Neural cell (in vitro differentiated cells): ENCODE measurements at regions not wholly inside any gene's neighbourhood (a gene's known extent, or its start where the extent isn't known, plus 50 kb on each side); places are given as distances from the start of the nearest gene placed in this dataset.

Experiments used
- EP300 ChIP-seq: fragments of 450-650 bp; conservative IDR thresholded peaks from 2 replicates; pipeline ENCODE4 v1.6.1; 2014; ENCODE audit warnings: antibody characterized with exemption, mild to moderate bottlenecking, moderate library complexity; ENCODE audit not compliant: poor library complexity, severe bottlenecking
- MXI1 ChIP-seq: fragments of 450-650 bp; conservative IDR thresholded peaks from 2 replicates; pipeline ENCODE4 v1.6.1; 2014; ENCODE audit warnings: antibody characterized with exemption, mild to moderate bottlenecking; ENCODE audit not compliant: poor library complexity, severe bottlenecking
- TF ChIP-seq, protein P1 (sequence below): fragments of 450-650 bp; IDR thresholded peaks from 2 replicates; pipeline ENCODE4 v1.5.1; 2014; ENCODE audit warnings: antibody characterized with exemption, mild to moderate bottlenecking, moderate library complexity; ENCODE audit not compliant: poor library complexity, severe bottlenecking
- TF ChIP-seq, protein P2 (sequence below): IDR thresholded peaks from 2 replicates; pipeline ENCODE4 v1.6.1; 2012; ENCODE audit warnings: borderline replicate concordance

DNA sequence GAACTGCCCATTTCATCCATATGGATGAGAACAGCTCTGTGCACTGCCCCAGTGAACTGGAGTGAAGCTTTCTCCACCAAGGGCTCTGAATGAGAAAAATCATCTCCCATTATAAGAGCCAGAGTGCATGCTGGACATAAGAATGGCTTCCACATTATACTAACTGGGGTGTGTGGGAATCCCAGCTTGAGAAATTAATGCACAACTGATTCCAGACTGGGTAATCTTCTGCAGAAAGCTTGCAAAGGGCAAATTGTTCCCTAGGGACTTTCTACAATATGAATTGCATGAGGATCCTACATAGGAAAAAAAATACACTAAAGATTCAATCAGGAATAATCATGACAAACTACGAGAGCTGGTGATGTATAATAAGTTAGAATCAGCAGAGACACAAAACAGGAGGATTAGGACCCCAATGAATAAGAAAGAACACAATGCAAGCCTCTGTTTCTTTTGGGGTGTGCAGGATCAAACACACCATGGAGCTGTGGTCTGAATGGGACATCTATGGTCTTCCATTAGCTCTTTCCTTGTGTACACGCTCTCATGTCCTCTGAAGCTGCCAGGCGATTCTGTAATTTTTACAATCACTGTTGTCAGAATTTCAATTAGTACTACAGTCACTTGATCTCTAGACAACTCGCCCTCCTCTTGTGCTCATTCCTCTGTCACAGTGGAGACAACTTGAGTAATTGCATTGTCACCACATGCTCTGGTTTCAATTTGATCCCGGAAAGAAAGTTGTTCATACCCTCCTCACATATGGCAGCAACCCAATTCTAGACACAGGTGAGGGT, 1327.4 kb downstream of the GATA3 start:
- no peak for TF ChIP-seq MXI1
- no peak for TF ChIP-seq EP300
- TF ChIP-seq, protein P1, sequence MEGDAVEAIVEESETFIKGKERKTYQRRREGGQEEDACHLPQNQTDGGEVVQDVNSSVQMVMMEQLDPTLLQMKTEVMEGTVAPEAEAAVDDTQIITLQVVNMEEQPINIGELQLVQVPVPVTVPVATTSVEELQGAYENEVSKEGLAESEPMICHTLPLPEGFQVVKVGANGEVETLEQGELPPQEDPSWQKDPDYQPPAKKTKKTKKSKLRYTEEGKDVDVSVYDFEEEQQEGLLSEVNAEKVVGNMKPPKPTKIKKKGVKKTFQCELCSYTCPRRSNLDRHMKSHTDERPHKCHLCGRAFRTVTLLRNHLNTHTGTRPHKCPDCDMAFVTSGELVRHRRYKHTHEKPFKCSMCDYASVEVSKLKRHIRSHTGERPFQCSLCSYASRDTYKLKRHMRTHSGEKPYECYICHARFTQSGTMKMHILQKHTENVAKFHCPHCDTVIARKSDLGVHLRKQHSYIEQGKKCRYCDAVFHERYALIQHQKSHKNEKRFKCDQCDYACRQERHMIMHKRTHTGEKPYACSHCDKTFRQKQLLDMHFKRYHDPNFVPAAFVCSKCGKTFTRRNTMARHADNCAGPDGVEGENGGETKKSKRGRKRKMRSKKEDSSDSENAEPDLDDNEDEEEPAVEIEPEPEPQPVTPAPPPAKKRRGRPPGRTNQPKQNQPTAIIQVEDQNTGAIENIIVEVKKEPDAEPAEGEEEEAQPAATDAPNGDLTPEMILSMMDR, result no peak
- TF ChIP-seq, protein P2, sequence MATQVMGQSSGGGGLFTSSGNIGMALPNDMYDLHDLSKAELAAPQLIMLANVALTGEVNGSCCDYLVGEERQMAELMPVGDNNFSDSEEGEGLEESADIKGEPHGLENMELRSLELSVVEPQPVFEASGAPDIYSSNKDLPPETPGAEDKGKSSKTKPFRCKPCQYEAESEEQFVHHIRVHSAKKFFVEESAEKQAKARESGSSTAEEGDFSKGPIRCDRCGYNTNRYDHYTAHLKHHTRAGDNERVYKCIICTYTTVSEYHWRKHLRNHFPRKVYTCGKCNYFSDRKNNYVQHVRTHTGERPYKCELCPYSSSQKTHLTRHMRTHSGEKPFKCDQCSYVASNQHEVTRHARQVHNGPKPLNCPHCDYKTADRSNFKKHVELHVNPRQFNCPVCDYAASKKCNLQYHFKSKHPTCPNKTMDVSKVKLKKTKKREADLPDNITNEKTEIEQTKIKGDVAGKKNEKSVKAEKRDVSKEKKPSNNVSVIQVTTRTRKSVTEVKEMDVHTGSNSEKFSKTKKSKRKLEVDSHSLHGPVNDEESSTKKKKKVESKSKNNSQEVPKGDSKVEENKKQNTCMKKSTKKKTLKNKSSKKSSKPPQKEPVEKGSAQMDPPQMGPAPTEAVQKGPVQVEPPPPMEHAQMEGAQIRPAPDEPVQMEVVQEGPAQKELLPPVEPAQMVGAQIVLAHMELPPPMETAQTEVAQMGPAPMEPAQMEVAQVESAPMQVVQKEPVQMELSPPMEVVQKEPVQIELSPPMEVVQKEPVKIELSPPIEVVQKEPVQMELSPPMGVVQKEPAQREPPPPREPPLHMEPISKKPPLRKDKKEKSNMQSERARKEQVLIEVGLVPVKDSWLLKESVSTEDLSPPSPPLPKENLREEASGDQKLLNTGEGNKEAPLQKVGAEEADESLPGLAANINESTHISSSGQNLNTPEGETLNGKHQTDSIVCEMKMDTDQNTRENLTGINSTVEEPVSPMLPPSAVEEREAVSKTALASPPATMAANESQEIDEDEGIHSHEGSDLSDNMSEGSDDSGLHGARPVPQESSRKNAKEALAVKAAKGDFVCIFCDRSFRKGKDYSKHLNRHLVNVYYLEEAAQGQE, result no peak
